HUES64 (cell line): ENCODE measurements at regions not wholly inside any gene's neighbourhood (a gene's known extent, or its start where the extent isn't known, plus 50 kb on each side); places are given as distances from the start of the nearest gene placed in this dataset.

Experiments used
- H3K27ac ChIP-seq: 2 replicates; pipeline ENCODE4 v1.7.0; 2013; ENCODE audit warnings: low read depth, low read length, inconsistent platforms
- H3K27me3 ChIP-seq: 2 replicates; pipeline ENCODE4 v1.6.1; 2013; ENCODE audit warnings: mild to moderate bottlenecking, low read length; ENCODE audit not compliant: insufficient read depth
- H3K36me3 ChIP-seq: 2 replicates; pipeline ENCODE4 v1.6.1; 2013; ENCODE audit warnings: mild to moderate bottlenecking, low read length; ENCODE audit not compliant: insufficient read depth
- H3K4me1 ChIP-seq: 2 replicates; pipeline ENCODE4 v1.6.1; 2013; ENCODE audit warnings: mild to moderate bottlenecking, low read length, moderate library complexity; ENCODE audit not compliant: insufficient read depth
- H3K4me3 ChIP-seq: 2 replicates; pipeline ENCODE4 v1.5.1; 2013; ENCODE audit warnings: mild to moderate bottlenecking, low read length, moderate library complexity
- H3K9ac ChIP-seq: 2 replicates; pipeline ENCODE4 v1.6.1; 2013; ENCODE audit warnings: mild to moderate bottlenecking, low read depth, low read length
- H3K9me3 ChIP-seq: 2 replicates; pipeline ENCODE4 v1.6.1; 2013; ENCODE audit warnings: low read depth, low read length; ENCODE audit not compliant: insufficient read depth
- WGBS: fragments of 150-250, 120-280 bp; methylation state at CpG from one replicate; pipeline ENCODE4 v1.1.7; 2013; ENCODE audit warnings: missing lambda C conversion rate; 5-methylcytosine and 5-hydroxymethylcytosine counted together

- H3K4me1 ChIP-seq: no peaks in the 10 kb centered on the region
- no peaks in the 10 kb centered on the region for H3K36me3 ChIP-seq
- no peak overlapping the region for H3K9ac ChIP-seq
- H3K4me3 ChIP-seq: no peak overlapping the region
- 93% methylated on average over 10 of the region's 10 CpGs for WGBS
- no peaks in the 10 kb centered on the region for H3K27me3 ChIP-seq
- H3K9me3 ChIP-seq: no peaks in the 10 kb centered on the region
- no peak overlapping the region for H3K27ac ChIP-seq
These were observed 445.2 kb upstream of the FZD8 start for GRCh38 chr10:36087006-36088005.

GRCh38 chr10:36075196-36075595 lies 433.1 kb upstream of the FZD8 start:
- Histone ChIP-seq H3K9me3 (no peaks in the 10 kb centered on the region), H3K4me3 (no peak overlapping the region), H3K27me3 (no peaks in the 10 kb centered on the region), H3K9ac (no peak overlapping the region), H3K36me3 (no peaks in the 10 kb centered on the region), H3K27ac (no peak overlapping the region), H3K4me1 (no peaks in the 10 kb centered on the region)
- 92% methylated on average over 4 of the region's 4 CpGs for WGBS

- Histone ChIP-seq H3K4me3 (no peak overlapping the region), H3K9me3 (no peaks in the 10 kb centered on the region), H3K27me3 (no peaks in the 10 kb centered on the region), H3K36me3 (no peaks in the 10 kb centered on the region), H3K9ac (no peak overlapping the region), H3K27ac (no peak overlapping the region), H3K4me1 (no peaks in the 10 kb centered on the region)
- WGBS: 94% methylated on average over 2 of the region's 2 CpGs
These were observed 431.8 kb upstream of the FZD8 start for GRCh38 chr10:36073796-36074345.

- Histone ChIP-seq H3K27me3 (no peaks in the 10 kb centered on the region), H3K4me1 (no peaks in the 10 kb centered on the region), H3K4me3 (no peak overlapping the region), H3K9me3 (peaks cover 22% of the 10 kb centered on the region), H3K36me3 (no peaks in the 10 kb centered on the region), H3K9ac (no peak overlapping the region), H3K27ac (no peak overlapping the region)
These were observed 426.4 kb upstream of the FZD8 start for GRCh38 chr10:36068542-36068941.

GRCh38 chr10:36067748-36068147 lies 425.7 kb upstream of the FZD8 start:
- H3K4me3 ChIP-seq: no peak overlapping the region
- WGBS: 85% methylated on average over 2 of the region's 2 CpGs
- H3K27me3 ChIP-seq: no peaks in the 10 kb centered on the region
- H3K4me1 ChIP-seq: no peaks in the 10 kb centered on the region
- H3K9ac ChIP-seq: no peak overlapping the region
- H3K27ac ChIP-seq: no peak overlapping the region
- H3K36me3 ChIP-seq: no peaks in the 10 kb centered on the region
- H3K9me3 ChIP-seq: peaks cover 22% of the 10 kb centered on the region

- H3K36me3 ChIP-seq: no peaks in the 10 kb centered on the region
- no peak overlapping the region for H3K27ac ChIP-seq
- H3K4me1 ChIP-seq: no peaks in the 10 kb centered on the region
- peaks cover 22% of the 10 kb centered on the region for H3K9me3 ChIP-seq
- no peaks in the 10 kb centered on the region for H3K27me3 ChIP-seq
- 91% methylated on average over 3 of the region's 3 CpGs for WGBS
- no peak overlapping the region for H3K9ac ChIP-seq
- no peak overlapping the region for H3K4me3 ChIP-seq
These were observed 424.8 kb upstream of the FZD8 start for GRCh38 chr10:36066850-36067249.

- Histone ChIP-seq H3K4me3 (no peak overlapping the region), H3K9ac (no peak overlapping the region), H3K27ac (no peak overlapping the region), H3K36me3 (no peaks in the 10 kb centered on the region), H3K27me3 (no peaks in the 10 kb centered on the region), H3K9me3 (peaks cover 22% of the 10 kb centered on the region), H3K4me1 (no peaks in the 10 kb centered on the region)
- 96% methylated on average over 2 of the region's 2 CpGs for WGBS
These were observed 424.0 kb upstream of the FZD8 start for GRCh38 chr10:36066102-36066501.

- WGBS: 95% methylated on average over 7 of the region's 7 CpGs
- H3K4me1 ChIP-seq: no peaks in the 10 kb centered on the region
- H3K4me3 ChIP-seq: no peak overlapping the region
- H3K9me3 ChIP-seq: peaks cover 22% of the 10 kb centered on the region
- no peak overlapping the region for H3K9ac ChIP-seq
- H3K36me3 ChIP-seq: no peaks in the 10 kb centered on the region
- H3K27ac ChIP-seq: no peak overlapping the region
- no peaks in the 10 kb centered on the region for H3K27me3 ChIP-seq
These were observed 421.3 kb upstream of the FZD8 start for GRCh38 chr10:36063396-36063795.

- WGBS: 98% methylated on average over 4 of the region's 4 CpGs
- Histone ChIP-seq H3K9me3 (no peaks in the 10 kb centered on the region), H3K27ac (no peak overlapping the region), H3K27me3 (no peaks in the 10 kb centered on the region), H3K4me3 (no peak overlapping the region), H3K36me3 (no peaks in the 10 kb centered on the region), H3K4me1 (no peaks in the 10 kb centered on the region), H3K9ac (no peak overlapping the region)
These were observed 415.6 kb upstream of the FZD8 start for GRCh38 chr10:36057731-36058130.

- Histone ChIP-seq H3K9ac (no peak overlapping the region), H3K4me3 (no peak overlapping the region), H3K9me3 (no peaks in the 10 kb centered on the region), H3K4me1 (no peaks in the 10 kb centered on the region), H3K36me3 (no peaks in the 10 kb centered on the region), H3K27ac (no peak overlapping the region), H3K27me3 (no peaks in the 10 kb centered on the region)
- 96% methylated on average over 4 of the region's 4 CpGs for WGBS
These were observed 415.1 kb upstream of the FZD8 start for GRCh38 chr10:36057180-36057579.

GRCh38 chr10:36053775-36054174 lies 411.7 kb upstream of the FZD8 start:
- Histone ChIP-seq H3K27ac (no peak overlapping the region), H3K27me3 (no peaks in the 10 kb centered on the region), H3K36me3 (no peaks in the 10 kb centered on the region), H3K9me3 (no peaks in the 10 kb centered on the region), H3K4me3 (no peak overlapping the region), H3K9ac (no peak overlapping the region), H3K4me1 (no peaks in the 10 kb centered on the region)
- 90% methylated on average over 4 of the region's 4 CpGs for WGBS
